ENCODE measurements at regions not wholly inside any gene's neighbourhood (a gene's known extent, or its start where the extent isn't known, plus 50 kb on each side); places are given as distances from the start of the nearest gene placed in this dataset.
"Not testable (repeated sequence)": the region's sequence is repeated elsewhere in the genome, so short reads cannot be mapped to it uniquely, and the experiment has no call there.

- DNase-seq (ENCODE audit: low spot score): no peak
These were observed 1616.0 kb downstream of the KHDRBS2 start for GRCh38 chr6:60670036-60670435.

GRCh38 chr6:60668428-60668827, 1617.6 kb downstream of the KHDRBS2 start:
- DNase-seq (ENCODE audit: low spot score): no peak

GRCh38 chr6:60663199-60663598, 1622.8 kb downstream of the KHDRBS2 start:
- not testable (repeated sequence) for DNase-seq (ENCODE audit: low spot score)

- no peak for DNase-seq (ENCODE audit: low spot score)
These were observed 1642.2 kb downstream of the KHDRBS2 start for GRCh38 chr6:60643870-60644269.

GRCh38 chr6:60639185-60639584, 1646.8 kb downstream of the KHDRBS2 start:
- DNase-seq (ENCODE audit: low spot score): not testable (repeated sequence)
